ENCODE measurements at regions not wholly inside any gene's neighbourhood (a gene's known extent, or its start where the extent isn't known, plus 50 kb on each side); places are given as distances from the start of the nearest gene placed in this dataset.
"Not testable (repeated sequence)": the region's sequence is repeated elsewhere in the genome, so short reads cannot be mapped to it uniquely, and the experiment has no call there.

DNA sequence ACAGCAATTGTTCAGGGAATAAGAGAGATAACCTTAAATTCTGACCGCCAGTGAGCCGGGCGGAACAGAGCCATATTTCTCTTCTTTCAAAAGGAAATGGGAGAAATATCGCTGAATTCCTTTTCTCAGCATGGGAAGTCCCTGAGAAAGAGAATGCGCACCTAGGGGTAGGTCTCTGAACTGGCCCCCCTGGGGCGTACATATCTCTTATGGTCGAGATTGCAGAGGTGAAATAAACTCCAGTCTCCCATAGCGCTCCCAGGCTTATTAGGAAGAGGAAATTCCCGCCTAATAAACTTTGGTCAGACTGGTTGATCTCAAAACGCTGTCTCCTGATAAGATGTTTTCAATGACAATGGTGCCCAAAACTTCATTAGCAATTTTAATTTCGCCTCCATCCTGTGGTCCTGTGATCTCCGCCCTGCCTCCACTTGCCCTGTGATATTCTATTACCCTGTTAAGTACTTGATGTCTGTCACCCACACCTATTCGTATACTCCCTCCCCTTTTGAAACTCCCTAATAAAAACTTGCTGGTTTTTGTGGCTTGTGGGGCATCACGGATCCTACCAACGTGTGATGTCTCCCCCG is 195.8 kb upstream of the HMCN1 start:
- not testable (repeated sequence) for DNase-seq

DNA sequence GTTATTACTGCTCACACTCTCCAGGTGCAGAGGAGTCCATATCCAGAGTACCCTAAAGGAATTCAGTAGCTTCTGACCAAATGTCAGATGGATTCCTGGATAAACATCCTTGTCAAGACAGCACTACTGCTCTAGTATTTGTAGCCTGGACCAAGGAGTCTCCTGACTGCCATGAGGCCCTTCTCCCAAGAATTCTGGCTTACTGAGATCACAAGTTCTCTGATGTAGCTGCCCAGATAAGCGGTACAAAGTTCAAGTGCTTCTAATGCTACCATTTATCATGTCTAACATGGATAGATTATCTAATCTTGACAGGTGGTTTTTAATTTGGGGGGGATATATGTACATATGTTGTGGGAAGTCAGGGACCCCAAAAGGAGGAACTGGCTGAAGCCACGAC is 196.6 kb upstream of the HMCN1 start:
- DNase-seq, result no peak

DNA sequence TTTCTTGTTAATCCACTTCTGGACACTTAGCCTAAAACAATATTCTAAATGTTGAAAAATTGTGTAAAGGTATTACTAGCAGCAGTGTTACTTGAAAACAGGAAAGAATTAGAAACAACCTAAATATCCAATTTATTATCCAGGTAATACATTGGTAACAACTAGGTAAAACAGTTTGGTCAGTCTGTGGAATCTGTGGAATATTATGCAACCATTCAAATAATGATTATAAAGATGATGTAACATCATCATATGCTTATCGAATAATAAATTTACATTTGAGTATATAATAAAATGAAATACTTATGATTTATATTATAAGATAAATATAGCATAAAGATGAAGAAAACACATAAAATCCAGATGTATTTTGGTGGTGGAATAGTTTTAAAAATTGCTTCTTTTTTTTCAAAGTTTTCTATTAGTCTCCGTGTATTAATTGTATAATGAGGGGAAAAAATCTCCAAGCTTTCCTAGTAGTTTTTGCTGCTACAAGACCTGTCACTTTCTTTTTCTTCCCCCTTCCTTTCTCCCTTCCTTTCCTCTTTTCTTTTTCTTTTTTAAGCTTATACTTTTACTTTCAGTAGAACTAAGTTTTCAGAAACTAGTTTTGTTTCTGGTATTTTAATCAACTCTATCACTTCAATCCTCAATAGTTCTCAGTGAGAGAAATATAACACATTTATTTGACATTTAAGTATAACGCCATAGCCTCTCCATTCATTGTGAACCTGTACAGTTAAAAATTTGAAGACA is 197.8 kb upstream of the HMCN1 start:
- no peak for DNase-seq

DNA sequence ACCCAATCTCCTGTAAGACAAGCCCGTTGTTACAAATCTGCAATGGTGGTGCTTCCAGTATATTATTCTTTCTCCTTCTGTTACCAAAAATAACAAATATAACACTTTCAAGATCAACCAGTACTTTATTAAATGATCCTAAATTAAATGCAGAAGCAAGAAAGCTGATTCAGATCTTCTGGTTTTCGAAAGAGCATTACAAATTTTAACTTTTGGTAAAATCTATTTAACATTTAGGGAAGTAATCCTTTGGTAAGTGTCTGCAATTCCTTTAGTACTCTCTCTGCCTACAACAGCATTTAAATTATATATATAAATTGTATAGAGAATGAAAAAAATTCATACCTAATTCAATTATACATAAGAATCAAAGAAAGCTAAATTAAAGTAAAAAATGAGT is 198.6 kb upstream of the HMCN1 start:
- no peak for DNase-seq

DNA sequence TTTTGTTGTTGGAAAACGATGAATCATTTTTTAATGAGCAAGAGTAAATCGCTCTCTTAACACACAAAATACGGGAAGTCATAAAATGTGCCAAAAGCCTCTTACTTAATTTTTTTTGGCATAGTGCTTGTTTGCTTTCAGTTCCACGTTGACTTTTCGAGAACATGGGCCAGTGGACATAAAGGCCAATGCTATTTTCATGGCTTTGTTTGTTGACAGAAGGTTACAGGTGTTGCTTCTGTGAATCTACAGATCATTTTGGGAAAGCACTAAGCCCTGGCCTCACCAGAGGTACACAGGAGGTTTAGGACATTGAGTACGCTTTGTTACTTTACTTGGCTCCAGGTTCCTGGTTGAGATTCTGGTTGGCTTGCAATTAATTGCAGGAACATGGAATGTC is 199.4 kb upstream of the HMCN1 start:
- DNase-seq, result no peak

DNA sequence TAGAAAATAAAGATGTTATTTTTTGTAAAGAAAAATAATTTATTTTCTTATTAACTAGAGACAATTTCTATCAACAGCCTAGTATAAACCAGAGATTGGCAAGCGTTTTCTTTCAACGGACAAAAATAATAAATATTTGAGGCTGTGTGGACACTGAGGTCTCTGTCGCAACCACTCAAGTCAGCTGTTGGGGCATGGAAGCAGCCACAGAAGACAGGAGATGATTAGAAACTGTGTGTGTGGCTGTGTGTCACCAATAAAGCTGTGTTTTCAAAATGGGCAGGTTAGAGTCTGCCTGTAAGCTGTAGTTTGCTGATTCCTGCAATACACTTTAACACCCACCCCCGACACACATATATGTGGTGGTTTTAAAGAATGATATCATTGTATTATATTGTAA is 200.6 kb upstream of the HMCN1 start:
- no peak for DNase-seq

DNA sequence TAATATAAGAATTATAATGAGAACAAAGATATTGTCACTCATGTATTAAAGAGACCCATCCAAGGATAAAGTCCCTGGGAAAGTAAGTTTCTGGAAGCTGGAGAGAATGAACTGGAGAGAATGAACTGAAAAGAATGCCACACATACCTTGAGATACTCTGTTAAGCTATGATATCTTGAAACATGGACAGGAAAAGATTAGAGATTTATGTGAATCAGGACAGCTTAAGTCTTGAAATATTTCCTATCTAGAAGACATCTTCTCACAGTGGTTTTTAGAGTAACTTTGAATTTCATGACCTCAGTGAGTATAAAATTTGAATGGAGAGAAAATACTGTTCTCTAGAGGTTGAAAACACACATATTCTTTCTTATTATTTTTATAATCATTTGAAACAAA is 201.3 kb upstream of the HMCN1 start:
- DNase-seq, result no peak

DNA sequence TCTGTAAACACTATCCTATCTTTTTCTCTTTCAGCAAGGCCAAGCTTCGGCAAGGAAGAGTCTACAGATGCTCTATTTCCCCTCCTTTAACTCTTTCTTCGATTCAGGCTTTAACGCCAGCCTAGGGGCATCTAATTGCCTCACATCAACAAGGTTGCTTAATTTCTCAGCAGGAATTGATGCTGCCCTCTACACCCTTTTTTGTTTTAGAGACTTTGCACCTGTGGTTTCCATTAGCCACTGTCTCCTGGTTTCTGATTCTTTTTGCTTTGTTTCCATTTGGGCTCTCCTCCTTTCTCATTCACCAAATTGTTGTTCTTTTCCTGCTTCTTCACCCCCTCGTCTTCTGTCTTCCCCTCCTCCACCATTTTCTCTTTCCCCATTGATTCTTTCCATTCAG is 202.4 kb upstream of the HMCN1 start:
- no peak for DNase-seq

DNA sequence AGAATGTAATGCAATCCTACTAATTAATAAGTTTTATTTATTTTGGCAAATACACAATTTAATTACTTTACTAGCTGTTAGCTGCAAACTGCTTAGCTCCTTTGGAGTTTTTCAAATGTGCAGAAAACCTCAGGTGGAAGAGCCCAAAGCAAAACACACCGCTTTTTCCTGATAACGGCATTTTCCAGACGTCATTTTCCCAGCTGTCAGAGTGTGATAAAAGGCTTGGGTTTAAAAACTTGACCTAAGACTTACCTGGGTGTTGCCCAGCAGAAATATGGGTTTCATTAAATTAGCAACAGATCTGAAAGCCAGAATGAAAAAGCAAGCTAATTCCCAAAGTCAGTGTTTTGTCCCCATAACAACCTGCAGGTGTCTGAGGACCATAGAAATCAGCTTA is 204.0 kb upstream of the HMCN1 start:
- no peak for DNase-seq

DNA sequence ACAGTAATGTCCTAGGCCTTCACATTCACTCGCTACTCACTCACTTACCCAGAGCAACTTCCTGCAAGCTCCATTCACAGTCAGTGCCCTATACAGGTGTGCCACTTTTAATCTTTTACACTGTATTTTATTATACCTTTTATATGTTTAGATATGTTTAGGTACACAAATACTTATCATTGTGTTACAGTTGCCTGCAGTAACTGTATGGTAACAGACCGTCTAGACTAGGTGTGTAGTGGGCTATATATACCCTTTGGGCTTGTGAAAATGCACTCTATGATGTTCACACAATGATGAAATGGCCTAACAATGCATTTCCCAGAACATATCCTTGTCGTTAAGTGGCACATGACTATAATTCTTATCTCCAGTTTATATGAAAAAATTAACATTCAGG is 204.5 kb upstream of the HMCN1 start:
- DNase-seq, result no peak

DNA sequence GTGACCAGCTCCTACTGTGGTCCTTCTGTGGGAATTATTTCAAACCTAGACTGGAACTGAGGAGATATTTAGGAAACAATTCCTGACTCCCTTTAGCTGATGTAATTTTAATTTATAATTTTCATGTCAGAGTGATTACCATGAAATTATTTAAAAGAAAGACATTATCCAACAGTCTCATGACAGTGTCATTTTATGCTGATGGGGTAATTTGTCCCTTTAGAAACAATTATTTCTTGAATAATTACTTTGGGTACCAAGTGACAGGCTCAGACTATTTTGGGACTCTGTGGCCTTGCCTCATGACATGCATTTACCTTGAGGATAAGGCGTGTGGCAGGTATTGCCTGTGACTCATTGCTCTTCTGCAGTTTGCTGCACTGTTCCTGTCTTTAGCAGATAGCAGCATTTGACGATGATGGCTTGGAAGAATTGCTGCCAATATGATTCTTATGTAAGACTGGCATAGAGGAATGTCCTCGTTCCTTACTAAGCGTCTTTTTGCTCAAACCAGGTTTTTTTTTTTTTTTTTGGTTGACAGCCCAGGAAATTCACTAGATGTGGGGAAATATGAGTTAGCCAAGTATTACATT is 206.0 kb upstream of the HMCN1 start:
- no peak for DNase-seq

DNA sequence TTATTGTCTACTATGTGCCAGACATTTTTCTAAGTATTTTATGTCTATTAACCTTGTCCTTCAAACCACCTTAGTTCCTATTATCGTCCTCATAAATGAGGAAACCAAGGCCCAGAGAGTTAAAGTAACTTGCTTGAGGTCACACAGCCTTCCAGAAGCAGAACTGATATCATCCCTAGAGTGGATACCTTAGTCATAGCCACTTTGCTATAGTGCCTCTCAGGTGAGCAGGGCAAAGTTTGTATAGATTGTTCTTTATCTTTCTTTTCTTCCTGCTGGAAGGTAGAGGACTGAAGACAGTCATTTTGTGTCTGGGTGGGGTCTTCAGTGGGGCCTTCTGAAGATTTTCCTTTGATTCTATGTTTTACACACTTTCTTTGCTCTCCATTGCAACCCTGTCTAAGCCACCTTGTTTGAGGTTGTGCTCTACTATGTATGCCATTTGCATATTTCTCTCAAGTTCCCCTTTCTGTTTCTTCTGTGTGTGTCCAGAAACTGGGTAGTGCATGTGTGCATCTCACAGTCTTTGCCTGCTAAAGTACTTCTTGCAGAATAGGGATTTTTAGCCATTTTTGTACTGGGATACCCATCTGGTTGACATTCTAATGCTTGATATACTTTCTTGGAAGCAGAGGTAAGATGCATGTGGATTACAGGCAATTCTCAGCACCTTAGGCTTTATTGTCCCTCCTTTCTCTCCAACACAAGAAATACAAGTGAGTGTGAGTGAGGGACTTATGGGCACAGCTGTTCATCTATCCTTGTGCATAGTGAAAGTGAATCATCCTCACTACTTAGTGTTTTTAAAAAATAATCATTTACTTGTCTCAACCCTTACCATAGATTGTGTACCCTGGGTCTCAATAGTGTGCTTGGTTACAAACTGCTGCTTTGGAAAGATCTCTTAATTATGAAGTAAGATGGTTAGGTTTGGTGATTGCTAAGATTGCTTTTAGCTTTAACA is 207.6 kb upstream of the HMCN1 start:
- DNase-seq, result no peak

DNA sequence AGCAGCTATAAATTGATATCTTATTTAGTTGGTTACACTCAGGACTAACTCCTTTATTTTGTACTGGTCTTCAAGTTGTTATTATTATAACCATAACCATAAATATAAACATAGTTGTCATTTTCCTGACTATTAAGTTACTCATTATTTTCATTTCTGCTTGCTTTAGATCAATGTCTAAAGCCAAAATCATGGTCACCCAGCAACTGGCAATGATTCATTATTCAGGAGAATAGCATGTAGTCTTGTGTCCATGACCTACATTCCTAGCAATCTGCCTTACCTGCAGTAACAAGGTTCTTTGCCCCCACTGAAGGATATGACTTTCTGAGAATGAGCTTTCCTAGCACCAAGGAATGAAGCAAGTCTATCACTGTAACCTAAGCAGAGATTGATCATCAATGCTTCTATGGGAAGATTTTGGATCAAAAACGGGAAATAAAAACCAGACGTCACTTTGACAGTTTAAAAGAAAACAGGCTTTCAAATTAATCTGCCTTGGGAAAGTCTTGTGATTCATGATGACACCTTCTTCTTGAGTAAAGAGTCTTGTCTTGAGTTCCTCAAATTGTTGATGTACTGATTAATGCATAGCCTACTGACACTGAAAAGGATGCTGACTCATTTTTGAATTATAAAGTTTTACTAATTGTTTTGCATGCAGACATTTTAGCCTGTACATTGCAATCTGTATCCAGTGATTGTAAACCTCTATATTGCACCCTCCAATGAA is 203.3 kb upstream of the IVNS1ABP start:
- no peak for DNase-seq

DNA sequence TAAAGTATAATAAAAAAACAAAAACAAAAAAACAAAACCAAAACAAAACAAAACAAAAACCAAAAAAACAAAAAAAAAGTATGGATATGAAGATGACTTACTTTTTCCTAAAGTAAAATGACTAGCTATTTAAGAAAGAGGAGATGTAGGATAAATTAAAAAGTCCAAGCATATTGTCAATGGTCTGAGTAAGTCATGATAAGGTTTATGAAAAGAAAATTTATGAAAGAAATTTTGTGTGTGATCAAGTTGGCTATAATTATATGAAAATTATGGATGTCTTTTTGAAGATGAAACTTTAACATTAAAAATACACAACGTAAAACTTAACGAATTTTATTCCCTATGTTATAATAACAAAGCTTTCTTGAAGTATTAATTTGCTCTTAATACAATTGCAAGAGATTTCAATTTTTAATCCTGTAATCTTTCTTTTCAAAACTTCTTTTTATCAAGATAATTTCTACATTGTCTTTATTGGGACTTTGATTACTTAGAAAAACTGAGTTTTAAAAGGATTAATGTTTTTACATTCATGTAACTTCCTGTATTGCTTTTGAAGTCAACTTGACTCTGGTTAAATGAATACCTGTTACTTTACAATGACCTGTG is 200.9 kb upstream of the IVNS1ABP start:
- DNase-seq, result no peak

DNA sequence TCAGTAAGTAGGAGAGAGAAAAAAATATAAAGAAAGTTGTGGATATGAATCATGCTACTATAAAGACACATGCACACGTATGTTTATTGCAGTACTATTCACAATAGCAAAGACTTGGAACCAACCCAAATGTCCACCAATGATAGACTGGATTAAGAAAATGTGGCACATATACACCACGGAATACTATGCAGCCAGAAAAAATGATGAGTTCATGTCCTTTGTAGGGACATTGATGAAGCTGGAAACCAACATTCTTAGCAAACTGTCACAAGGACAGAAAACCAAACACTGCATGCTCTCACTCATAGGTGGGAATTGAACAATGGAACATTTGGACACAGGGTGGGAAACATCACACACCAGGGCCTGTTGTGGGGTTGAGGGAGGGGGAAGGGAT is 200.3 kb upstream of the IVNS1ABP start:
- DNase-seq, result not testable (repeated sequence)

DNA sequence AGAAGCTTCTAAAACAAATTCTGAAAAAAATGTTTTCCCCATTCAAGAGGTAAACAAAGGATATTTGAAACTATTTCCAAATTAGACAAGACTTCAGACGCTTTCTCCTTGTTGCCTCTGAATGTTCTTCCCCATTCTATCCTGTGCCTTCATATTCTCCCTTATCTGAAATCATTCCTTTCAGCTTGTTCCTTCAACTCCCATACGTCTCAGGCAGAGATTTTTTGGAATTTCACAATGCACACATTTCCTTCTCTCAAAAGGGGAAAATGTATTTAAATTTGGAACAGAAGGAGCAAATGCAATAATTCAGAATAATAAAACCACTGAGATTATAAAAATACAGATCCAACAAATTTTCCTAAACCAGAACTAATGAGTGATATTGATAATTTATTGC is 198.7 kb upstream of the IVNS1ABP start:
- no peak for DNase-seq

DNA sequence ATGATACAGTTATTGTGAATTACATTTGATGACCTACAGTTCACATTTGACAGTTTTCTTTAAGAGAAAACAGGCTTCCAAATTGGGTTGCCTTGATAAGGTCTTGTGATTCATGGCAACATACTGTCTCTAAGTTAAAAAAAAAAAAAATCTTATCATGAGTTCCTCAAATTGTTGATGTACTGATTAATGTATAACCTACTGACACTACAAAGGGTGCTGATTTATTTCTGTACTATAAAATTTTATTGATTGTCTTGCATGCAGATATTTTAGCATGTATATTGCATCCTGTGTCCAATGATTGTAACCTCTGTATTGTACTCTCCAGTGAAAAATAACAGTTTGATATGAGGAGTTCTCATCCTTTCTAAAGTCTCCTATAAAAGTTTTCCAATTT is 197.3 kb upstream of the IVNS1ABP start:
- no peak for DNase-seq

DNA sequence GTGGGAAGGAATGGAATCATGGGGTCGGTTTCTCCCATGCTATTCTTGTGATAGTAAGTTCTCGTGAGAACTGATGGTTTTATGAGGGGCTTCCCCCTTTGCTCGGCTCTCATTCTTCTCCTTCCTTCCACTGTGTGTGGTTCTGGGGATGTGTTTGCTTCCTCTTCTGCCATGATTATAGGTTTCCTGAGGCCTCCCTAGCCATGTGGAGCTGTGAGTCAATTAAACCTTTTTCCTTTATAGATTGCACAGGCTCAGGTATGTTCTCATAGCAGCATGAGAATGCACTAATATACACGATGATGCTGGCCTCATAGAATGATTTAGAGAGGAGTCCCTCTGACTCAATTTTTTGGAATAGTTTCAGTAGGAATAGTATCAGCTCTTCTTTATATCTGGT is 195.4 kb upstream of the IVNS1ABP start:
- no peak for DNase-seq

DNA sequence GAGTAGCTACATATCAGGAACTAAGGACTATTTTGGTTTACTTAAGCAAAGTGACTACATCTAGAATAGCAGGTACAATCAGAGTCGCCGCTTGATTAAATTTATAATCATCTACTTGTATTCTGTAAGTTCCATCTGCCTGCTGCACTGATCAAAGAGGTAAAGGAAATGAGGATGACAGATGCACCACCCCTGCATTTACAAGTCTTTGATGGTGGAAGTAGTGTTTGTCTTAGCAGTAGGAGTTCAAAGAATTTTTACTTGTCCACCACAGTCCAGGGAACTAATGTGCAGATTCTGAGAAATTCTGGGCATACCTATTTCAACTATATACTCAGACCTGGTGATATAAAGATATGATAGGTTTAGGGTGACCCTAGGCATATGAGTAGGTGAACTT is 184.1 kb upstream of the IVNS1ABP start:
- no peak for DNase-seq

DNA sequence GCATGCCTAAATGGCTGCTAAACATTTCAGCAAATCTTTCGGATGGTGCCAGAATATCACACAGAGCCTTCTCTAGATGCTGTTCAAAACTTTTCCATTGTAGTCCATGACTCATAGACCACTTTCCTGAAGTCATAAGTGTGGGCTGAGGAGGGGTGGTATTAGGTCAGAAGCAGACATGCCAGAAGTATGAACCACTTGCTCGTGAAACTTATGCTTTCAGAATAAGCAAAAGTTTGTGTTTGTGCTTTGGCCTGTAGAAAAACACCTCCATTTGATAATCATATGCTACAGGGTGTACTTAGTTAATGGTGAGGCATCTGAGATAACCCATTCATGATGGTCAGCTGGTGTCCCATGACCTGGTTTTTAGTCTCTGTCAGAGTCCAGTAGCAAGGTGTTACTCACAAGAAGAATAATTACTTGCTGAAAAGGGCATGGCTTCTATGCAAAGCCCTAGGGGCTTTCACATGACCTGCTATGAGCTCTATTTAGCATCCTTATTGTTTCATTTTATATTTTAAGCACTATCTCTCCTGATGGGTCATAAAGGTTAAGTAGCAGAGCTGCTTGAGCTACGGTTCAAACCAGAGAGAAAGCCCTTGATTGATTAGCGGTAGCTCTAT is 183.1 kb upstream of the IVNS1ABP start:
- no peak for DNase-seq

DNA sequence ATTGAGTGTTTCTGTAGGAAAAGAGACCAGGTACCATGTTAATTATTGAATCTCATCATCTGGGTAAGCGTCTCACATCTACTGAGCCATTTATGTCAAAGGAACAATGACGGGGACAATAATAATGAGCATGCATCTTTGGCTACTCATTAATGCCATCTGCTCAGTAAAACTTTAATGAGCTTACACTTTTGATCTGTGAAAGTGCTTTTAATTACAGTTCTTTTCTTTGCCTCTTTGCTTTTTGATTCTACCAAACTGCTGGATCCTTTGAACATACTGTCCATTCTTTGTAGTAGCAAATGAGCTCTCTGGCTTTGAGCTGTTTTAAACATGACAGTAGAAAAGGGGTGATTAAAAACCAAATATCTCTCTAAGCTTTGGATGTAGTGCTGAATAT is 181.2 kb upstream of the IVNS1ABP start:
- no peak for DNase-seq

DNA sequence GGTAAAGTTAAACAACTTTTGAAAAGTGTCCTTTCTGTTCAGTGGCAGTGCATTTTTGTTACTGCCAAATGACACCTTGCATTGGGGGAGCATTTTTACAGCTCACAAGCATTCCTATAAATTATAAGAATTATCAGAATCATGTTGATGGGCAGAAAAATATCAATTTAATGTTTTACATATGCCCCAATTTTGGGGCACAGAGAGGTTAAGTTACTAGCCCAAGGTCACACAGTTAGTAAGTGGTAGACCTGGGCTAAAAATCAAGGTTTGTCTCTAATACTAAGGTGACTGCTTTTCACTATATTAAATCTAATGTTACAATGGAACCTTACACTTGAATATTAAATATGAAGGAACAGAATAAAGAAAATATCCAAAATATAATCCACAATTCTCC is 180.1 kb upstream of the IVNS1ABP start:
- no peak for DNase-seq

Measured in CD4-positive, alpha-beta T cell treated with Interleukin-10 for 1 hour (primary cell).